SW480 (cell line): ENCODE measurements at regions not wholly inside any gene's neighbourhood (a gene's known extent, or its start where the extent isn't known, plus 50 kb on each side); places are given as distances from the start of the nearest gene placed in this dataset.
"Not testable (repeated sequence)": the region's sequence is repeated elsewhere in the genome, so short reads cannot be mapped to it uniquely, and the experiment has no call there.

ENCODE experiments used
- DNase-seq: peaks from one replicate; pipeline ENCODE4 v3.0.0-alpha.2; 2016; ENCODE audit warnings: low spot score

DNA sequence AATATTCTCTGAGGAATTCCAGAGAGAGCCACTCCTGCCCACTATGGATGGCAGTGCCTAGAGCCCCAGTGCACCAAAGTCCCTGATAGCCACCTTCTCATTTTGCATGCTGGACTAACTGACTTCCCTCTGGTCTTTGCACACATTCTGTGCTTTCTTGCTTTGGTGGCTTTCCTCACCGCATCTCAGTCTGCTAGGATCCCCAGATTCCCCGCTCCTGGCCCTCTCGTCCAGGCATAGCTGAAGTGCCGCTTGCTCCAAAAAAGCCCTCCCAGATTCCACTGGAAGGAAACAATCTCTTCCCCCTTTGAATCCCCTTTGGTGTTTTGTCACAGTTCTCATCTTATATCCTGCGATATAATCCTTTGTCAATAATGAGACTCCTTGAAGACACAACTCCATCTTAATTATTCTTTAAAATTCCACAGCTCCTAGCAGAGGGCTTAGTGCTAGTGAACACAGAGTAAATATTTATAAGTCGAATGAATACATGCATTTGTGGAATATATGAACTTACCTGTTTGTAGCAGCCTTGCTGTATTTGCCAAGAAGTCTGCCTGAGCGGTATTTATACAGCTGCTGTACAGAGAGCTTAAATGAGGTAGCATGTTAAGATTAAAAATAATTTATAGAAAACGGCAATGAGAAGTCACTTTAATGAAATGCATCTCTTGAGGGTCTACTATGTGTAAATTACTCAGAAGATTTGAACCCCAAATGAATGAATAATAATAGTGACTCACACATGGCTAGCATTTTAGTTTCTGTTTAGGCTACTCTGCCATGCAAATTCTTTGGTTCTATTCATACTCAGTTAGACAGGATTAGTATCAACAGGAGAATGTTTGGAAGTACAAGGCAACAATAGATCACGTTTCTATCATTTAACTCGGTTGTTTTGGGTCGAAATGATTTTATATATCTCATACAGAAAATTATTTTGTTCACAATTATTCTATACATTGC lies 421.9 kb upstream of the TENM3 start:
- DNase-seq: no peak

DNA sequence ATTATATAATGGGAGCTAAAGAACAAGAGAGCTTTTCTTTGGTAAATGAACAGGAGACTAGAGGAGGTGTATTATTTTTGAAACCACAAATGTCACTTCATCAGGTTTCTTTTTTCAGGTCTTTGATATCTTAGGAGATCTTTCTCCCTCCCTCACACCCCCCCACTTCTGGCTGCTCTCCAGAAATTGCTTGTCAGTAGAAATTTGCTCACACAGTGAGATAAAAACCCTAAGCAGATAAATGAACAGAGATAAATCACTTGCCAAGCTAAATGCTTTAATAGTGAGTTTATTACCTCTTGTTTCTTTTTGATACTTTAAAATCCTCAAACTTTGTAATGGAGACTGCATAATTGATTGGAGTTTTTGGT lies 421.2 kb upstream of the TENM3 start:
- no peak for DNase-seq

DNA sequence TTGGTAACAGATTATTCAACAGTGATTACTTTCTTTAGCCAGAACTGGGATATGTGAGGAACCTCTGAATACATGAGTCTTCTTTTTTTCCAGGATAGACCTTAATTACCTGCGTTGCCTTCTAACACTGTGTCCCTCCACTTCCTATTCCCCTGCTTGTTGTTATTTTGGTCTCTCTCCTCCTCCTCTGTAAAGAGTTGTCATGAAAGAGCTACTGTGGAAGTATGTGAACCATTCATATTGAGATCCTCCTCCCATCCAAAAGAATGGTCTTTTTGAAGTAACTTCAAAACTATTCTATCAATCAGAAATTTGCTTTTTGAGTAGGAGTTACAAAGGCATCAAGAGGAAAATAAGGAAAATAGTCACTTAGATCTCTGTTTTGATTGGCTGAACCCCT lies 420.0 kb upstream of the TENM3 start:
- DNase-seq: no peak

DNA sequence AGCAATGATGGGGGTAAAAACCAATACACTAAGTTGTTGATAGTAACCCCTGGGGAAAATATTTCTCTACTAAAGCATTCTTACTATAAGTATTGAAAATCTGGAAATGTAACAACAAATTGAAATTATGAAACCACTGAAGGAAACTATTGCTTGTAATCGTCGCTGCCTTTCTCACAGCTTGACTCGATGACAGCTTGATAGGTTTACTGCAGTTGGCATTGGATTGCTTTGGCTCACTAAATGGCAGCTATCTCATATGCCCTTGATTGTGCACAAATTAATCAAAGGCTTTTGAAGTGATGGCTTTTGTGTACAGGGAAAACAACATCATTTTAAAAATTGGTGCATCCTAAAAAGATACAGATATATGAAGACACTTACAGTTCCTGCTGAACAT lies 419.6 kb upstream of the TENM3 start:
- DNase-seq: no peak

DNA sequence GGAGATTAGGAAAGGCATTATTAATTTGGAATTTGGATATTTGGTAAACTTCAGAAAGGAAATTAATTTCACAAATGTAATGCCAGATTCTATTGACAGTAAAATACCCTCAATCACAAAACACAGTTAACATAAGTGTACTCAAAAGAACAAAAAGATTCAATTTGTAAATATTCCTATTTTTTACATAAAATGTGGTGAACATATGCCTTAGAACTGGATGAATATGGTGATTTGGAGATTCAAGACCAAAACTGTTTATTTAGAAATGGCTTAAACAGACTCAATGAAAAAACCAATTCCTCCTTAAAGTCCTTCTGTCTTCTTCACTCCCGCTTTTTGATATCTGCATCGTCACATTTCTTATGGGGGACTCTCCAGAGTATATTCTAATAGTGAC lies 417.6 kb upstream of the TENM3 start:
- no peak for DNase-seq

DNA sequence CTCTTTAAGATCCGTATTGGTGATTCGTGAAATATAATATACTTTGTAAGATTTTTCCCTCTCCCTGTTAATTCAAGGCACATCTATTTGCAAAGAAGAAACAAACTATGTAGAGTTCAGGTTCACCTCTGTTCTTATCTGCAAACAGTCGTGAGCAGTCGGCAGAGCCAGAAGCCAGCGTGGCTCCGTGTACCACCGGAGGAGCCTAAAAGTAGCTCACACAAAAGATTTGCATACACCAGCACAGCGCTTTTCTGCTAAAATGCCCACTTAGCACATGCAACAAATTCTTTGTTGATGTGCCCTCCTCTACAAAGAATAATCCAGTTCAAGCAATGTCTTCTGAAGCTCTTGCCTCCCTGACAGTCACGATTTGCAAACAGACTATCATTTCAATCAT lies 416.0 kb upstream of the TENM3 start:
- DNase-seq: no peak

DNA sequence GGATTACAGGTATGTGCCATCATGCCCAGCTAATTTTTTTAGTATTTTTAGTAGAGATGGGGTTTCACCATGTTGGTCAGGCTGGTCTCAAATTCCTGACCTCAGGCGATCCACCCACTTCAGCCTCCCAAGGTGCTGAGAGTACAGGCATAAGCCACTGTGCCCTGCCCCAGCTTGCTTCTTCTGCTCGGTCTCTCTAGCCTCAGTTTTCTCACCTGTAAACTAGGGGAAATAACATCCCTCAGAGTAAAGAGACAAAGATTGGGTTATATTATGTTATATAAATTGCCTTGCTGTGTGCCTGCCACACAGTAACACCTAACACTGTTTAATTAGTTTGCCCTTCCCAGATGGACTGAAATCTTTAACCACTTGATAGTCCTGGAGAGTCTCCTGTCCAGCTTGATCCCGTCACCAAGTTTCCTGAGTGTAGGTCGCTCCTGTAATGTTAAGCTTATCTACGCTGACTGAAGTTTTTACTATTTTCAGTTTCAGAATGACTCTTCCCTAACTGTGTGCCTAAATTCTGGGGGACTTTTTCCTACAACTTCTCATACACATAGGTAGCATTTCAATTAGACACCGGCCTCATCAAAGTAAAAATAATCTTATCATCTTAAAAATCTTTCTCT lies 412.7 kb upstream of the TENM3 start:
- DNase-seq: no peak

DNA sequence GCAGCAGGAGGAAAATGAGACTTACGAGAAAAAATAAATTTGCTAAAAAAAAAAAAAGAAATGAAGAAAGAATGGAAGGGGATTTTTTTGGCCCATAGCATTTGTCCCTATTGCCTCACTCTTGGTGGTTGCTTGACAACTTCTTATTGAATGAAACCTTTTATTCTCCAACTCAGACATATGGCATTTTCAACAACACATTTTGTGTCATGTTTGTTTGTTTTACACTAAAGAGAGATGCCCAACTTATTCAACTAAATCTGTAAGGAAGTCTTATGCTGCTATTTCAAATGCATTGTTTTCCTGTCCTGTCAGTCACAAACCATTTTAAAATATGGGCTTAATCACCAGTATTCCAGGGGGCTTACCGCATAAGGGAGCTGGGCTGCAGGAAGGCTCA lies 409.1 kb upstream of the TENM3 start:
- no peak for DNase-seq

DNA sequence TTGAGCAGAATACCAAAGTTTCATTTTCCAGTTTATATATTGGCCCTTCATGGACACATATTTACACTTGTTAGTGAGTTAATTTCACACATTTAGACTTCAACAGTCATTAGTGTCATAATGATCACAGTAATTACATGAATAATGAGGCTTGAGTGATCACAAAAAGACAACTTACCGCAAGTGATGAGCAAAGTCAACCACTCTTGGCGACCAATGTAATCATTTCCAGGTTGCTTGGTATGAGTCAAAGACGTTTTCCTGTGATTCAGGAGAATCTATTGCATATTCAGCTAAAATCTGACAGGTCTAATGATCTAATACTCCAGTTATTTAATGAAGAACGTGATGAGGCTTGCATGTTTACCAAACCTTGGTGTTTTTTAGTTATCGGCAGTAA lies 407.9 kb upstream of the TENM3 start:
- no peak for DNase-seq

DNA sequence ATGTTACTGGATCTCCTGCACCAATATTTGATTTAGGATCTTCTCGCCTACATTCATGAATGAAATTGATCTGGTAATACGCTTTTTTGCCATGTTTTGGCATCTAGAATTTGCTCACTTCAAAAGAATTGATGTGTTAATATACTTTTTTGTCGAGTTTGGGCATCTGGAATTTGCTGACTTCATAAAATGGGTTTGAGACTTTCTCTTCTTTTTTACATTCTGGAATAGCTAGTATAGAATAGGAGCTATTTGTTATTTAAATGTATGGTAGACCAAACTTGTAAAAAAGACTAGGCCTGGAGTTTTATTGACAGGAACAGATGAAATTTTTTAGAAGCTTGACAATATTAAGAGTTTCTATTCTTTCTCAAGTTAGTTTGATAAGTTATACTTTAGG lies 404.9 kb upstream of the TENM3 start:
- no peak for DNase-seq

DNA sequence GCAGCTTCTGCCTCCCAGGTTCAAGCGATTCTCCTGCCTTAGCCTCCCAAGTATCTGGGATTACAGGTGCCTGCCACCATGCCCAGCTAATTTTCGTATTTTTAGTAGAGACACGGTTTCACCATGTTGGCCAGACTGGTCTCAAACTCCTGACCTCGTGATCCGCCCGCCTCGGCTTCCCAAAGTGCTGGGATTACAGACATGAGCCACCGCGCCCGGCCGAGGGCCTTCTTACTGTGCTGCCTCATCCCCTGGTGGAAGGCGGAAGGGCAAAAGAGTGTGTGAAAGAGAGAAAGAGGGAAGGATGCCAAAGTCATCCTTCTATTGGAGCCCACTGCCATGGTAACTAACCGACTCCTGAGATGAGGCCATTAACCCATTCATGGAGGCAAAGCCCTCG lies 399.4 kb upstream of the TENM3 start:
- not testable (repeated sequence) for DNase-seq

DNA sequence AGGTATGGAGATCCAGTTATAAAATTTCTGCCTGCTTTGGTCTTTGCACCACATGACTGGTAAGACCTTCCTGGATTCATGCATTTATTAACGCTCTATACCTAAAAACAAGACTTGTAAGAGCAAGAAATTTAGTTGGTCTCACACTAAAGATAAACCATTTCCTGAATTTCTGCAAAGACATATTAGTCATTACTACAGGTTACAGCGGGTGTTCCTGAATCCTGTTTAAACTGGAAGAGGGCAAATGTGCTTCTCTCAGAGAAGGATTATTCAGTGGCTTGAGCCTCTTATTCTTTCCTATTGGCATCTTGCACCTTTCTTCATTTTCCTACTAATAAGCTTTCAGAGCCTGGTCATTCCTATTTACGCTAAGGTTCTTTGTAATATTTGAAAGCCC lies 397.6 kb upstream of the TENM3 start:
- no peak for DNase-seq

DNA sequence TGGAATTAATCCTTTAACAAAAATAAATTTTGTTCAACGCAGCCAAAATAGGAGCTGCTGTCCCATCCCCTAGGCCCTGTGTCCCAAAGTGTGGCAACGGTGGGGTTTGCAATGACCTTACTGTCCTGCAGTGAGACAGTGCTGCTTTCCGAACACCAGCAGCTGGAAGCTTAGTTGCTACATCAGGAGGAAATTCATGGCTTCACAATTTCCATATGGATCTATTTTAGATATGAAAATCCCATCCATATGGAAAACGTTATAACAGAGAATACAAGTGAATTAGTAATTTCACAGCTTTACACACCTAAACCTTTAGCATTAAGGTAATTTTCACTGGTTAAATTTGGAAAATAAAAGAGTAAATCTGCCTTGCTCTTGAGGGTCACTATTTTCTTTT lies 396.3 kb upstream of the TENM3 start:
- DNase-seq: no peak

DNA sequence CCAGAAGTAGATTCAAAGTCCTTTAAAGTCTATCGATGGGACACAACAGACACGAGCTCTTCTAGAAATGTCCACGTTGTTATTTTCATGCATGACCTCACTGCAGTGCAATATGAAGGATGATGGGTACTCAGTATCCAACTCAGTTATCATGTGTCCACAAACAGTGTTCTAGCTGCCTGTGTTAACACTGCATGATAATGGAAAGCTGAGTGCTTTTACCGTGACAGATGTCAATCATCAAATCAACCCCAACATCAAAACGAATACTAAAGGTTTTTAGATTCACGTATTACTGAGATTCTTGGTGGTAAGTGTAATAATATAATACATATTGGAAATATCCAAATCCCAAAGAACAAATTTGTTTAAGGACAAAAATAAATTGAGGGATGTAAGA lies 394.8 kb upstream of the TENM3 start:
- DNase-seq: no peak

DNA sequence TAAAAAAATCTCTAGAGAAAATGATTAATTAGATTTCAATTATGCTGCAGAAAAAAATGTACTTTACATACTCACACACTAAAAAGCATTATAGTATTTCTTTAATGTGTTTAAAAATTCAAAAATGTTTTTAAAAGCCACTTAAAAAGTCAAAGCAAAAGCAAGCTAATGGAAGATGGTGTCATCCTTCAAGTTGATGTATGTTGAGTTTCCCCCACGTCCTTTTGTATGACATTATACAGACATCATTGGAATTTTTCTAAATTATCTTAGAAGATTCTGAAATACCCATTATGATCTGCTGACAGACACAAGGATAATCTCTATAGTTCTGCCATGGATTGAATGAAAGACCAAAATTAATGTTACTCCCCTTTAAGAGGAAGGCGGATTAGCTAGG lies 393.7 kb upstream of the TENM3 start:
- DNase-seq: no peak

DNA sequence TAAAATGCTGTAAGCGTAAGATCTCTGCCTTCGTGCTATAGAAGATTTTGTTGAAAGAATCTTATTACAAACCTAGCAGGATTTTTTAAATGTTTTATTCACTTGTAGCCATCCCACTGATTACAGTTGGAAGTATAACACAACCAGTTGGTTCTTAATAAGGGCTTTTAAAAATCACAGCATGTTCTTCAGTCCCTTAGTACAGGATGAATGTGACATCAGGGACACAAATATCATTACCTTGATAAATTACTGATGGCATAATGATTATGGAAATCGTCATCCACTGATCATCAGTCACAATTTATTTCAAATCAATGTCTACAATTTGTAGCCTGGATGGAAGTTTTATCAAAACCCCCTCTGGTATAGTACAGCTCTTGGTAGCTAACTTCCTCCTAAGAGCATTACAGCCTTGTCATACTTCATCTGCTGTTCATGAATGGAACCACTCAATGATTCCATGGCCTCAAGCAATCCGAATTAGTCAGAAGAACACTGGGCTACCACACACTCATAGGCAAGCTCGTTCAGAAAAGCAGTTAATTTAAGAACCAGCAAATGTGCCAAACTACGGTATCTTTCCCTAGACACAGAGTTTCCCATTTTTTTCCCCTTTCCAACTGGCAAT lies 389.2 kb upstream of the TENM3 start:
- DNase-seq: no peak

DNA sequence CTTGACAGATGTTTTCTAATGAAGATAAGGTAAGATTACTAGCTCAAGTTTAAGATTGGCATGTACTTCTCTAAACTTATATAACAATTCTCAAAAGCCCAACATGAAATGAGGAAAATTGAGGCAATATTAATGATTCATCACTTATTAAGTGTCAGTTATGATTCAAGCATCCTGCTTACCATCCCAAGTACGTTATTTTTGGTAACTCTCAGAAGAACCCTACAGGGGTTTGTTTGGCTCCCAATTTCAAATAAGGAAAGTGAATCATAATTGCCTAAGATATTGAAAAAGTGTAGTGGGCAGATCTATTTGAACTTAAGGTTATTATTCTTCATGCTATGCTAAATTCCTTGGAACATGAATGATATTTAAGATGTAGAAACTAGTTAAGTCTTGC lies 387.9 kb upstream of the TENM3 start:
- DNase-seq: no peak

DNA sequence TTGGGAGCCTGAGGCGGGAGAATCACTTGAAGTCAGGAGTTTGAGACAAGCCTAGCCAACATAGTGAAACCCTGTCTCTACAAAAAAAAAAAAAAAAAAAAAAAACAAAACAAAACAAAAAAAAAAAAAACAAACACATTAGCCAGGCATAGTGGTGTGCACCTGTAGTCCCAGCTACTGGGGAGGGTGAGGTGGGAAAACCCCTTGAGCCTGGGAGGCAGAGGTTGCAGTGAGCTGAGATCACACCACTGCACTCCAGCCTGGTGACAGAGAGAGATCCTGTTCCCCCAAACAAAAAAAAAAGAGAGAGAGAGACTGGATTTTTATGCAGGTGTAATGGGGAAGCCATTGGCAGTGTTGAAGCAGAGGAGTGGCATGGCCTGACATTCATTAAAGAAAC lies 385.7 kb upstream of the TENM3 start:
- DNase-seq: not testable (repeated sequence)

DNA sequence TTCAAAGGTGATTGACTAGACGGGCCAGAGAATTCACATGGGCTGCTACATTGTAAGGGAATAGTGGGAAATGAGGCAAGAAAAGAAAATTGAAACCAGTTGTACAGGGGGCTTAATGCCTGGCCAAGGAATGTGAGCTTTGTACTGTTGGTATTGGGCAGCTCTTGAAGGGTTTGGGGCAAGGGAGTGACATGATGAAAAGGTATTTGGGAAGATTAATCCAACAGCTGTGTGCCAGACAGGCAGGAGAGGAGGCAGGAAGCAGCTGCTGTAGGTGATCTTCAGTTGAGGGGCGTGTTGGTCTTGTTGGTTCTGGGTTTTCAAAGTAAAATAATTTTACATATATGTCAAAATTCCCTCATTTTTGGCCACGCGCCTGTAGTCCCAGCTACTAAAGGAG lies 384.5 kb upstream of the TENM3 start:
- DNase-seq: no peak

DNA sequence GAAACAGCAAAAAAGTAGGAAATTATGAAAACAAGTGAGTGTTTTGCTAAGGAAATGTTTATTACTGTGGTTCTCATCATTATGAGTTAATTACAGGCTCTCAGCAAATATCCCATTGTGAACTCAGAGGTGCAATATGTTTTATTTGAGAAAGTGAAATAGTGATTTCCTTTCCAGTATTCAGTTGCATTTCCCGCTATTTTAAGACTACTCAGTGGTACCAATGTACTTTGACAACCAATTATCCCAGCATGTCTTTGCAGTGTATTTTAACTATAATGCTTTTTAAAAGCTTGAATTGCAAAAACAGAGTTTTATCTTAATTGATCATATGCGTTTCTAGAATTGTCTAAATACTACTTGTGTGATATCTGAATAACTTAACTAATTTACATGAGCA lies 383.8 kb upstream of the TENM3 start:
- DNase-seq: no peak

DNA sequence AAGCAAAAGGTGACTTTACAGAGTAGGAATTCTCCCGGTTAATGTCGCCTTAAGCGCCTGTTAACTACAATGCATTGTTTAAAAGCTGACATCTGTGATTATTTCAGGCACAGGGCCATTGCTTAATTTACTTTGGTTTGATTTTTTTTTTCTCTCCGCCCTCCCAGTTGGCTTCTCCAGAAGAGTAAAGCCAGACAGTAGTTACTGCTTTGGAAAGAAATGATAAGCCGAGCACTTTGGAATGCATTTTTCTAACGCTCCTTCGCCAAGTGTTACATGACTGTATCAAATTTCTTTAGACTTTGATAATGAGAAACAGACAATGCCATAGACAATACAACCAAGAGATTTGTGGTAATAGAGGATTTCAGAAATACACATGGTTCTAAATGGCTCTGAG lies 383.0 kb upstream of the TENM3 start:
- DNase-seq: no peak

DNA sequence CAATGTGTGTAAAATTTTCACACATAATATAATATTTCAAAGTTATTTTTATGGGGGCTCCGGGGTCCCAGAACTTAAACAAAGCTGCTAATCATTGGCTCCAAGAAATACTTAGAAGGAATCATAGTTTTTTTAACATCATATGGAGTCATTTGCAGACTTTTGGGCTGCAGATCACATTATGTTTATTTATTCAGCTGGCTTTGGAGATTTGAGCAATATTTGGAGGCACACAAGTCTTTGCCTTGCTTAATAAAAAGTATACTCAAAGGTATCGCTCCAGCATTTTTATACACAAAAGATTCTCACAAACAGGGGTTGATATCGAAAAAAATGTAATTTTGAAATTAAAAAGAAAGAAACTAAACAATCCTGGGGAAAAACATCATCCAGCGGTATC lies 382.5 kb upstream of the TENM3 start:
- no peak for DNase-seq

DNA sequence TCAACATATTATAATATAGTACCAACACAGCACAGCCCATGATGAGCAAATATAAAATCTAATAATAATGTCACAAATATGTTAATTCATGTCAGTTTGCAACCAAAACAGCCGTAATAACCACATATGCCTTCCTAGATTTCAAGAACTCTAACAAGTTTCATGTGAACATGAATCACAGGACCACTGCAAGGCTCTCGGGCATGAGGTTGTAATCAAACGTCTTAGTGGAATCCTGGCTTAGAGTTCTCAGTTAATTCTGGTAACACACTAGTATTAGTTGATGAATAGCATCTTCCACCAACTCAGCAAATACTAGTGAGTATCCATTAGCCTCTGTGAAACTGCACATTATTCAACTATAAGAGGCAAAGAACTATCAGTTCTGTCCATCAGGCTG lies 379.3 kb upstream of the TENM3 start:
- DNase-seq: no peak
